Karpas-422 (cell line): ENCODE measurements at regions not wholly inside any gene's neighbourhood (a gene's known extent, or its start where the extent isn't known, plus 50 kb on each side); places are given as distances from the start of the nearest gene placed in this dataset.

Experiments
- DNase-seq: peaks from one replicate; pipeline ENCODE4 v3.0.0-alpha.2; 2015
- H2AFZ ChIP-seq: fragments of 200-600 bp; sonication (generic); 2 replicates; pipeline ENCODE4 v1.6.1; 2014; ENCODE audit warnings: antibody characterized with exemption, low read length, mixed read lengths
- H3K27ac ChIP-seq: fragments of 200-600 bp; sonication (generic); 2 replicates; pipeline ENCODE4 v1.5.1; 2014; ENCODE audit warnings: mild to moderate bottlenecking, low read length, moderate library complexity
- H3K27me3 ChIP-seq: fragments of 200-600 bp; sonication (generic); 2 replicates; pipeline ENCODE4 v1.6.1; 2014; ENCODE audit warnings: low read length, mixed read lengths
- H3K36me3 ChIP-seq: fragments of 200-600 bp; sonication (generic); 2 replicates; pipeline ENCODE4 v1.6.1; 2014; ENCODE audit warnings: low read length, mixed read lengths; ENCODE audit not compliant: insufficient read depth
- H3K4me1 ChIP-seq: fragments of 200-600 bp; sonication (generic); 2 replicates; pipeline ENCODE4 v1.6.1; 2014; ENCODE audit warnings: mild to moderate bottlenecking, low read length, mixed read lengths
- H3K4me2 ChIP-seq: fragments of 200-600 bp; sonication (generic); 2 replicates; pipeline ENCODE4 v1.6.1; 2014; ENCODE audit warnings: low read length, low read depth, mild to moderate bottlenecking; ENCODE audit not compliant: poor library complexity, severe bottlenecking
- H3K4me3 ChIP-seq: fragments of 200-600 bp; sonication (generic); 2 replicates; pipeline ENCODE4 v1.5.1; 2014; ENCODE audit warnings: mild to moderate bottlenecking, antibody characterized with exemption, low read length, mixed read lengths
- H3K79me2 ChIP-seq: fragments of 200-600 bp; sonication (generic); 2 replicates; pipeline ENCODE4 v1.6.1; 2014; ENCODE audit warnings: mild to moderate bottlenecking, low read length, mixed read lengths
- H3K9ac ChIP-seq: fragments of 200-600 bp; sonication (generic); 2 replicates; pipeline ENCODE4 v1.6.0; 2014; ENCODE audit warnings: low read length
- H3K9me2 ChIP-seq: fragments of 200-600 bp; sonication (generic), shearing (Covaris generic); replicated peaks from 2 replicates; pipeline ENCODE4 v1.6.0; 2014; ENCODE audit warnings: mild to moderate bottlenecking, low read length, moderate library complexity; ENCODE audit not compliant: insufficient read depth
- H3K9me3 ChIP-seq: fragments of 300-700, 200-600 bp; sonication (generic); 2 replicates; pipeline ENCODE4 v1.6.1; 2014; ENCODE audit warnings: low read length, mixed read lengths
- H4K20me1 ChIP-seq: fragments of 200-600 bp; sonication (generic); 2 replicates; pipeline ENCODE4 v1.6.1; 2014; ENCODE audit warnings: mild to moderate bottlenecking, antibody characterized with exemption, low read length, low read depth; ENCODE audit not compliant: insufficient read depth

GRCh38 chr1:163876546-163876945 lies 554.8 kb downstream of the NUF2 start:
- Histone ChIP-seq H3K4me2 (no peak overlapping the region), H3K4me3 (no peak overlapping the region), H3K27me3 (no peaks in the 10 kb centered on the region), H3K79me2 (no peaks in the 10 kb centered on the region), H3K9me2 (no peaks in the 10 kb centered on the region), H3K9me3 (no peaks in the 10 kb centered on the region), H4K20me1 (no peaks in the 10 kb centered on the region), H2AFZ (no peak overlapping the region), H3K4me1 (no peaks in the 10 kb centered on the region), H3K9ac (no peak overlapping the region), H3K36me3 (no peaks in the 10 kb centered on the region), H3K27ac (no peak overlapping the region)
- no peak for DNase-seq

GRCh38 chr1:163877016-163877415 lies 555.3 kb downstream of the NUF2 start:
- H3K4me3 ChIP-seq: no peak overlapping the region
- no peaks in the 10 kb centered on the region for H3K9me2 ChIP-seq
- no peak overlapping the region for H3K4me2 ChIP-seq
- H3K36me3 ChIP-seq: no peaks in the 10 kb centered on the region
- no peaks in the 10 kb centered on the region for H3K9me3 ChIP-seq
- H3K27me3 ChIP-seq: no peaks in the 10 kb centered on the region
- no peaks in the 10 kb centered on the region for H3K4me1 ChIP-seq
- no peak overlapping the region for H3K9ac ChIP-seq
- H3K27ac ChIP-seq: no peak overlapping the region
- H2AFZ ChIP-seq: no peak overlapping the region
- DNase-seq: no peak
- H4K20me1 ChIP-seq: no peaks in the 10 kb centered on the region
- no peaks in the 10 kb centered on the region for H3K79me2 ChIP-seq

GRCh38 chr1:163885510-163885909 lies 563.8 kb downstream of the NUF2 start:
- Histone ChIP-seq H3K4me2 (no peak overlapping the region), H3K27me3 (no peaks in the 10 kb centered on the region), H3K79me2 (no peaks in the 10 kb centered on the region), H3K4me3 (no peak overlapping the region), H3K9me3 (no peaks in the 10 kb centered on the region), H3K27ac (no peak overlapping the region), H2AFZ (no peak overlapping the region), H3K4me1 (no peaks in the 10 kb centered on the region), H3K9me2 (no peaks in the 10 kb centered on the region), H3K9ac (no peak overlapping the region), H3K36me3 (no peaks in the 10 kb centered on the region), H4K20me1 (no peaks in the 10 kb centered on the region)
- DNase-seq: no peak

- DNase-seq: no peak
- Histone ChIP-seq H3K4me3 (no peak overlapping the region), H3K9me2 (no peaks in the 10 kb centered on the region; the same call in 1 of the 2 replicates), H3K27ac (no peak overlapping the region), H2AFZ (no peak overlapping the region), H3K4me2 (no peak overlapping the region), H3K79me2 (no peaks in the 10 kb centered on the region), H3K36me3 (no peaks in the 10 kb centered on the region), H3K9ac (no peak overlapping the region), H3K9me3 (no peaks in the 10 kb centered on the region), H3K4me1 (no peaks in the 10 kb centered on the region), H4K20me1 (no peaks in the 10 kb centered on the region), H3K27me3 (no peaks in the 10 kb centered on the region)
Observed at GRCh38 chr1:163896001-163896400, 574.2 kb downstream of the NUF2 start.

GRCh38 chr1:163897412-163898155 lies 575.8 kb downstream of the NUF2 start:
- H3K9me2 ChIP-seq: peaks cover 1% of the 10 kb centered on the region

DNA sequence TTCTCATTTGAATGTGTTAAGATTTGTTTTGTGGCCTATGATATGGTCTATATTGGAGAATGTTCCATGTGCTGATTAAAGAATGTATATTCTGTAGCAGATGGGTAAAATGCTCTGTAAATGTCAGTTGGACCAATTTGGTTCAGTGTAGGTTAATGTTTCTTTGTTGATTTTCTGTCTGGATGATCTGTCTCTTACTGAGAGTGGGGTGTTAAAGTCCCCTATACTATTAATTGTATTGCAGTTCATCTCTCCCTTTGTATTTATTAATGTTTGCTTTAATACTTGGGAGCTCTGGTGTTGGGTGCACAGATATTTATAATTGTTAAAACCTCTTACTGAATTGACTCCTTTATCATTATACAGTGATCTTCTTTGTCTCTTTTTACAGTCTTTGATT lies 584.5 kb downstream of the NUF2 start:
- Histone ChIP-seq H3K4me2 (no peak overlapping the region), H3K4me3 (no peak overlapping the region), H3K9me3 (peaks cover 9% of the 10 kb centered on the region; the same call in 1 of the 2 replicates), H3K27me3 (no peaks in the 10 kb centered on the region), H3K36me3 (no peaks in the 10 kb centered on the region), H3K9me2 (peaks cover 5% of the 10 kb centered on the region; the same call in 1 of the 2 replicates), H3K9ac (no peak overlapping the region), H3K4me1 (no peaks in the 10 kb centered on the region), H3K79me2 (no peaks in the 10 kb centered on the region), H4K20me1 (no peaks in the 10 kb centered on the region), H3K27ac (no peak overlapping the region), H2AFZ (no peak overlapping the region)
- no peak for DNase-seq

More at GRCh38 chr1:163897412-163898155, 575.8 kb downstream of the NUF2 start:
- Histone ChIP-seq H3K9me3 (no peaks in the 10 kb centered on the region), H2AFZ (no peak overlapping the region), H3K27ac (no peak overlapping the region), H3K36me3 (no peaks in the 10 kb centered on the region), H3K4me3 (no peak overlapping the region), H3K4me2 (no peak overlapping the region), H3K79me2 (no peaks in the 10 kb centered on the region), H3K4me1 (no peaks in the 10 kb centered on the region), H3K27me3 (no peaks in the 10 kb centered on the region), H4K20me1 (no peaks in the 10 kb centered on the region), H3K9ac (no peak overlapping the region)
- DNase-seq: no peak

DNA sequence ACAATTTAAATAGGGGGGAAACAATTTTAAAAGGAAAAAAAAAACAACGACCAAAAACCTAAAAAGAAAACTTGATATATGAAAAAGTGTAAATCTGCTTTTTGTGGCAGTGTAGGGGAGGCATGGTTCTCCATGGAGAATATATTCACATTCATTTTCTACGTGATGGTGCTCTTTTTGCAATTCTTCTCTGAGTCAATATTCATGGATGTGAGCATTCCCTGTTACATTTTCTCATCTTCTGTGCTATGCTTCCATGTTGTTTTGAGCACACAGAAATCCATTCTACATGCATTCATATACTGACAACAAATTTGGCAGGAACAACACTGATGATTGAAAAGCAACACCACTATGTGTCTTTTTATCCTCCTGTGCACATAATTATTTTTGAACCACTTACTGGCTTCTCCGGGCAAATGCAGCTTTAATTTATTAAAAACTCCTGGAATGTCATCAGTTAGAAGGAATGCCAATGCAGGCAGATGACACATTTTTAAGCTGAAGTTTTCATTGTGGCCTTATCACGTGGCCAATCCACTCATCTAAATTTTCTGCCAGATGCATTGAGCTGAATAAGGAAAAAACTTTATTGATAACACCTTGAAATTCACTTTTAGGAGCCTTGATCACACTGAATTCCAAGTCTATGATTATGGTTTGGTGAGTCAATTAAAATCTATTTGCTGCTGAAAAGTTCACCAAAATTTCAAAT lies 590.6 kb downstream of the NUF2 start:
- Histone ChIP-seq H3K4me1 (no peaks in the 10 kb centered on the region), H3K79me2 (no peaks in the 10 kb centered on the region), H3K27ac (no peak overlapping the region), H3K9me3 (peaks cover 9% of the 10 kb centered on the region), H3K4me2 (no peak overlapping the region), H3K9me2 (no peaks in the 10 kb centered on the region), H3K4me3 (no peak overlapping the region), H3K9ac (no peak overlapping the region), H2AFZ (no peak overlapping the region), H3K27me3 (no peaks in the 10 kb centered on the region), H3K36me3 (no peaks in the 10 kb centered on the region), H4K20me1 (no peaks in the 10 kb centered on the region)
- no peak for DNase-seq

- Histone ChIP-seq H3K9me2 (no peaks in the 10 kb centered on the region), H3K27ac (no peak overlapping the region), H2AFZ (no peak overlapping the region), H3K4me3 (no peak overlapping the region), H3K4me1 (no peaks in the 10 kb centered on the region), H3K9me3 (peaks cover 7% of the 10 kb centered on the region), H3K4me2 (no peak overlapping the region), H3K79me2 (no peaks in the 10 kb centered on the region), H3K27me3 (no peaks in the 10 kb centered on the region), H4K20me1 (no peaks in the 10 kb centered on the region), H3K36me3 (no peaks in the 10 kb centered on the region), H3K9ac (no peak overlapping the region)
- no peak for DNase-seq
Observed at GRCh38 chr1:163914785-163915413, 593.1 kb downstream of the NUF2 start.
